Peyer's patch (tissue), 4 donors: ENCODE measurements at regions not wholly inside any gene's neighbourhood (a gene's known extent, or its start where the extent isn't known, plus 50 kb on each side); places are given as distances from the start of the nearest gene placed in this dataset.

ENCODE experiments used
- CTCF ChIP-seq, 6 experiments: fragments of 450-650 bp in 4 of 6; fragments of 200-600 bp in 2 of 6; sonication (generic) in 1 of 6; IDR thresholded peaks; one replicate each; pipeline ENCODE4 v1.5.1; 2017 to 2019; ENCODE audit warnings: antibody characterized with exemption in 6 of 6, mild to moderate bottlenecking in 3 of 6, moderate library complexity in 1 of 6
- POLR2A ChIP-seq, 2 donors: fragments of 450-650 bp; IDR thresholded peaks; one replicate each; pipeline ENCODE4 v1.5.1; 2017; ENCODE audit warnings: antibody characterized with exemption in 2 of 2, mild to moderate bottlenecking in 2 of 2, moderate library complexity in 2 of 2

- TF ChIP-seq POLR2A (IDR thresholded peaks at IDR 0.05) (no peak), CTCF (IDR thresholded peaks at IDR 0.05) (no peak)
Measured at GRCh38 chr6:142651384-142651783, 293.6 kb downstream of the HIVEP2 start.
